Vagina (tissue), 2 donors: ENCODE measurements at regions not wholly inside any gene's neighbourhood (a gene's known extent, or its start where the extent isn't known, plus 50 kb on each side); places are given as distances from the start of the nearest gene placed in this dataset.

ENCODE experiments used
- DNase-seq, 2 donors: peaks; one replicate each; pipeline ENCODE4 v3.0.0-alpha.2; 2017; ENCODE audit errors: extremely low spot score in 2 of 2
- H3K27ac ChIP-seq: fragments of 200-600 bp; sonication (generic); one replicate; pipeline ENCODE4 v1.5.1; 2019
- H3K27me3 ChIP-seq: fragments of 200-600 bp; sonication (generic); one replicate; pipeline ENCODE4 v1.5.1; 2019
- H3K36me3 ChIP-seq, 2 donors: fragments of 200-600 bp; sonication (generic); one replicate each; pipeline ENCODE4 v1.5.1; 2017 to 2019
- H3K4me1 ChIP-seq: fragments of 200-600 bp; sonication (generic); one replicate; pipeline ENCODE4 v1.5.1; 2019
- H3K4me3 ChIP-seq, 2 donors: fragments of 200-600 bp; sonication (generic); 1 replicate in 1 of 2; 2 replicates in 1 of 2; pipeline ENCODE4 v1.5.1; 2016 to 2019
- H3K9me3 ChIP-seq: fragments of 200-600 bp; sonication (generic); one replicate; pipeline ENCODE4 v1.5.1; 2019
- POLR2A ChIP-seq, 2 donors: fragments of 450-650 bp; IDR thresholded peaks; one replicate each; pipeline ENCODE4 v1.6.1; 2017; ENCODE audit warnings: antibody characterized with exemption in 2 of 2, mild to moderate bottlenecking in 2 of 2, moderate library complexity in 2 of 2
- POLR2AphosphoS5 ChIP-seq, 2 donors: sonication (generic); formaldehyde crosslinking; IDR thresholded peaks; one replicate each; pipeline ENCODE4 v1.9.0; 2017; ENCODE audit warnings: antibody characterized with exemption in 2 of 2, mild to moderate bottlenecking in 2 of 2, low read depth in 1 of 2; ENCODE audit not compliant: insufficient read depth in 1 of 2
- intact Hi-C: fragments of 100-400 bp; cut with DNase I; formaldehyde crosslinking; loops from one replicate; pipeline ENCODE4 v1.15.1; 2023
- TF ChIP-seq, protein P1 (sequence below), 3 experiments: fragments of 450-650 bp in 2 of 3; fragments of 200-600 bp in 1 of 3; sonication (generic) in 1 of 3; IDR thresholded peaks; one replicate each; pipeline ENCODE4 v1.5.1; 2017 to 2019; ENCODE audit warnings: antibody characterized with exemption in 3 of 3, mild to moderate bottlenecking in 2 of 3, moderate library complexity in 2 of 3

DNA sequence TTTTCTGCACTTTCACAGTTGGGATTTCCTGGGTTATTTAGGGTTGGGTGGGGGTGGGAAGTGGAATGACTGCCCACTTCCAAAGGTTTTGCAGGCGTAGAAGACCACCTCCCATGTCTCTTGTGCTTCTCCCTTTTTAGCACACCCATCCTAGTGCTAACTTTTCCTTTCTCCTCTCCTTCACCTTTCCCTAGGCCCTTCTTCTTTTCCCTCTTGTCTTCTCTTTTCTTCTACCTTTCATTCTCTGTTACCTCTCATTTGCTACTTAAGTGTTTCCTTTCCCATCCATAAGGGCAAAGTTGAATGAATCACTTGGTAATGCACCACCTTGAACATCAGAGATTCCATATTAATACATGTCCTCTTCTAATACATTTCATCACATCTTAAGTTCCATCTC is 105.0 kb upstream of the ZNF184 start:
- no peaks in the 10 kb centered on the region for H3K27me3 ChIP-seq
- no peaks in the 10 kb centered on the region for H3K4me1 ChIP-seq
- DNase-seq, result peak in 1 of 2 donors; percentile 19
- H3K4me3 ChIP-seq, result no peak overlapping the region
- TF ChIP-seq, protein P1, sequence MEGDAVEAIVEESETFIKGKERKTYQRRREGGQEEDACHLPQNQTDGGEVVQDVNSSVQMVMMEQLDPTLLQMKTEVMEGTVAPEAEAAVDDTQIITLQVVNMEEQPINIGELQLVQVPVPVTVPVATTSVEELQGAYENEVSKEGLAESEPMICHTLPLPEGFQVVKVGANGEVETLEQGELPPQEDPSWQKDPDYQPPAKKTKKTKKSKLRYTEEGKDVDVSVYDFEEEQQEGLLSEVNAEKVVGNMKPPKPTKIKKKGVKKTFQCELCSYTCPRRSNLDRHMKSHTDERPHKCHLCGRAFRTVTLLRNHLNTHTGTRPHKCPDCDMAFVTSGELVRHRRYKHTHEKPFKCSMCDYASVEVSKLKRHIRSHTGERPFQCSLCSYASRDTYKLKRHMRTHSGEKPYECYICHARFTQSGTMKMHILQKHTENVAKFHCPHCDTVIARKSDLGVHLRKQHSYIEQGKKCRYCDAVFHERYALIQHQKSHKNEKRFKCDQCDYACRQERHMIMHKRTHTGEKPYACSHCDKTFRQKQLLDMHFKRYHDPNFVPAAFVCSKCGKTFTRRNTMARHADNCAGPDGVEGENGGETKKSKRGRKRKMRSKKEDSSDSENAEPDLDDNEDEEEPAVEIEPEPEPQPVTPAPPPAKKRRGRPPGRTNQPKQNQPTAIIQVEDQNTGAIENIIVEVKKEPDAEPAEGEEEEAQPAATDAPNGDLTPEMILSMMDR (IDR thresholded peaks at IDR 0.05), result no peak
- TF ChIP-seq POLR2A (IDR thresholded peaks at IDR 0.05) (no peak), POLR2AphosphoS5 (IDR thresholded peaks at IDR 0.05; ENCODE audit: insufficient read depth in 1 of 2, low read depth in 1 of 2) (no peak)
- H3K9me3 ChIP-seq, result no peaks in the 10 kb centered on the region
- no peak overlapping the region for H3K27ac ChIP-seq
- no peaks in the 10 kb centered on the region for H3K36me3 ChIP-seq
- intact Hi-C loops, result no loop called here

DNA sequence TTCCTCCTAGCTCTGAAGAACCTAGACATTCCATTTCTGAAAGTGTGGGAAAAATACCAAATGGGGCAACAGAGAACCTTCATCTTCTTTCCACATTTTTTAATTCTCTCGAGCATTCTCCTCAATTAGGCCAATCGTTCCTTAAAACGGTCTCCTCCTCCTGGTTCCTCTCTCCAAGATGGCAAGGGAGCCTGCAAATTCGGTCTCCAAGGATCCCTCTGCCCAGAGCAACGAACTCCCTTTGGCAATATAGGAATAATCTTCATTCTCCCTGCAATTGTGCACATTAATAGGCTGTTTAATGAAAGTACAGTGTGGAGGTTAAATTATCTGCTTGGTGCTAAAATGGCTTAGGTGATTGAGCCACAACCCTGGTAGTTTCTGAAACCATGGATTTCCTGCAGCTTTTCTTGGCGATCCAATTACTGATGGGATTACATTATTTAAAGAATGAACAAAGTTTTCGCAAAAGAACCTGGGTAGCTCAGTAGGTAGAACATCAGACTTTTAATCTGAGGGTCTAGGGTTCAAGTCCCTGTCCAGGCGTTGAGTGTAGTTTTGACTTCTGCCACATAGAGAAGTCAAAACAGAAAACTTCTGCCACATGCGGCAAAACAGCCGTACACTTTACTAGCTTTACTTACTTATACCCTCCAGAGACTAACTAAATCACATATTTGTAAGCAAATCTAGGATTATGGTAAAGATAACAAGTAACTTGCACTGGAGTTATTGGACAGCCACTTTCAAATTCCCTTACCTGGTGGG is 102.9 kb upstream of the ZNF184 start:
- no peaks in the 10 kb centered on the region for H3K9me3 ChIP-seq
- no peak overlapping the region for H3K4me3 ChIP-seq
- H3K27me3 ChIP-seq, result no peaks in the 10 kb centered on the region
- intact Hi-C loops, result no loop called here
- DNase-seq, result no peak
- TF ChIP-seq POLR2AphosphoS5 (IDR thresholded peaks at IDR 0.05; ENCODE audit: insufficient read depth in 1 of 2, low read depth in 1 of 2), result no peak
- TF ChIP-seq POLR2A (IDR thresholded peaks at IDR 0.05), result no peak
- TF ChIP-seq, protein P1 (IDR thresholded peaks at IDR 0.05), result no peak
- no peak overlapping the region for H3K27ac ChIP-seq
- H3K36me3 ChIP-seq, result no peaks in the 10 kb centered on the region
- no peaks in the 10 kb centered on the region for H3K4me1 ChIP-seq

DNA sequence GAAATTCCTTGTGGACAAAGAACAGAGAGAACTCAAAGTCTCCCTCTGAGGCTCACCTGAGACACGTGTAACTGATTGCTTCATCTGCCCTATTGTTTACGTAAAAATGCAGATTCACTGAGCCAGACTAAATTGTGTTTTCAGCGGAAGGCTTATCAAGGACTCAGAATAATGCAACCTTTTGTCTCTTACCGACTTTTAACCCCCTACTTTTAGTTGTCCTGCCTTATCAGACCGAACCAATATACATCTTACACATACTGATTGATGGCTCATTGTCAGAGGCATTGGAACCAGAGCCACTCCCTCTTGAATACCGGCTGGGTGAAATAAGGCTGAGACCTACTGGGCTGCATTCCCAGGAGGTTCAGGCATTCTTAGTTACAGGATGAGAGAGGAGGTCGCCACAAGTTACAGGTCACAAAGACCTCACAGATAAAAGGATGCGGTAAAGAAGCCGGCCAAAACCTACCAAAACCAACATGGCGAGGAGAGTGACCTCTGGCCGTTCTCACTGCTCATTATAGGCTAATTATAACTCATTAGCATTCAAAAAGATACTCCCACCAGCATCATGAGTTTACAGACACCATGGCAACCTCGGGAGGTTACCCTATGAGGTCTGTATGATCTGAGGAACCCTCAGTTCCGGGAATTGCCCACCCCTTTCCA is 95.5 kb upstream of the ZNF184 start:
- no peaks in the 10 kb centered on the region for H3K36me3 ChIP-seq
- TF ChIP-seq POLR2A (IDR thresholded peaks at IDR 0.05) (no peak), POLR2AphosphoS5 (IDR thresholded peaks at IDR 0.05; ENCODE audit: insufficient read depth in 1 of 2, low read depth in 1 of 2) (no peak)
- TF ChIP-seq, protein P1 (IDR thresholded peaks at IDR 0.05), result no peak
- no peaks in the 10 kb centered on the region for H3K9me3 ChIP-seq
- no peaks in the 10 kb centered on the region for H3K4me1 ChIP-seq
- intact Hi-C loops, result no loop called here
- H3K27ac ChIP-seq, result no peak overlapping the region
- DNase-seq, result no peak
- no peak overlapping the region for H3K4me3 ChIP-seq
- no peaks in the 10 kb centered on the region for H3K27me3 ChIP-seq

DNA sequence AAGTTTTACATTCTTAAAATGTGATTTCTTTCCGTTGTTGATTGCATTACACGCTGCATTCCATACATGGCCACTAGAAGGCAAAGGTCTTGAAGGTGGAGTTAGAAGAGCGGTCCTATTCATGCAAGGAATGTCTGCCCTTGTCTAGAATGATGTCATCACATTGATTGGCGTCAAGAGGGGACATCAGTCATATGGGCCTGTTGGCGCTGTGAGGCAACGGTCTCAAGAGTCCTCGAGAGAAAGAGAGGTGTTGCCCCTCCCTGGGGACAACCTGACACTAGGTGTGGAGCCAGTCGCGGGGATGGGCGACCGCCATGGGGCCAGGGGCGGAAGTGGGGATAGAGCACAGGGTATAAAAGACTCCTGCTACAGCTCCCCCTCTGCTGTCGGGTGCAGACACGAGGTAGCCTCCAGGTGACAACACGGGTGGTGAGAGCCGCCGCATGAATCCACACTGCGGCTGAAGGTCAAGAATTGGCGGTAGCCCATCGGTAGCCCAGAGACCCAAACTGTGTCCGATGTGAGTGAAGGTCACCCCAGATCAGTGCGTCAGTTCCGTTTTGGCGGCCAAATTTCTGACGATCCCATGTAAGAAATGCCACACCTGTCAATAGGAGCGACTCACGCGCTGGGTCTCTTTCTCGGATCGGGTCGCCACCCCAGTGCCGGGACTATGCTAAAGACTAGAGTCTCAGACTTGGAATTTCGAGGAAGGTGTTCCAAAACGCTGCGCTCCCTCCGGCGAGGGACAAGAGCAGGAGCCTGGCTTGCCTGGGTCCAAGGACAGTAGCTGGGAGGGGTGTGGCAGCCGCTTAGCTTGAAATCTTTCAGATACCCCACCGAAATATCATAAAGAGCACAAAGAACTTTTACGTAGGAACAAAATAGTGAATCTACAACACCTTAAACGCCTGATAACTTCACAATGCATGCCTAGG is 93.2 kb upstream of the ZNF184 start:
- Histone ChIP-seq H3K4me3 (no peak overlapping the region), H3K9me3 (no peaks in the 10 kb centered on the region), H3K27me3 (no peaks in the 10 kb centered on the region), H3K4me1 (no peaks in the 10 kb centered on the region), H3K27ac (no peak overlapping the region), H3K36me3 (no peaks in the 10 kb centered on the region)
- TF ChIP-seq POLR2A (IDR thresholded peaks at IDR 0.05), result no peak
- TF ChIP-seq, protein P1 (IDR thresholded peaks at IDR 0.05), result no peak
- no peak for TF ChIP-seq POLR2AphosphoS5 (IDR thresholded peaks at IDR 0.05; ENCODE audit: insufficient read depth in 1 of 2, low read depth in 1 of 2)
- intact Hi-C loops, result no loop called here
- peak in 1 of 2 donors; percentile 79 for DNase-seq
